IMR-90 (cell line): ENCODE measurements at regions not wholly inside any gene's neighbourhood (a gene's known extent, or its start where the extent isn't known, plus 50 kb on each side); places are given as distances from the start of the nearest gene placed in this dataset.

ENCODE experiments used
- POLR2A ChIP-seq: IDR thresholded peaks from 2 replicates; pipeline ENCODE4 v1.6.1; 2012; ENCODE audit warnings: mild to moderate bottlenecking, low read depth, low read length
- RFX5 ChIP-seq: IDR thresholded peaks from 2 replicates; pipeline ENCODE4 v1.8.0; 2012; ENCODE audit warnings: low read depth, mild to moderate bottlenecking, low read length, moderate library complexity

DNA sequence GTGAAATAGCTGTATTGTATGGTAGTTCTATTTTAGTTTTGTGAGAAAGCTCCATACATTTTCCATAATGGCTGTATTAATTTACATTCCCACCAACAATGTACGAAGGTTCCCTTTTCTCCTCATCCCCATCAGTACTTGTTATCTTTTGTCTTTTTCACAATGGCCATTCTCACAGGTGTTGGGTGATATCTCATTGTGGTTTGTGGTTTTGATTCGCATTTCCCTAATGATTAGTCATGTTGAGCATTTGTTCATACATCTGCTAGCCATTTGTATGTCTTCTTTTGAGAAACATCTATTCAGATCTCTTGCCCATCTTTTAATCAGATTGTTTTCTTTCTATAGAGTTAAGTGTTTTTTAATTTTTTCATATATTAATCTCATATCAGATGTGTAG is 931.9 kb downstream of the IGSF11 start:
- TF ChIP-seq RFX5 = no peak
- no peak for TF ChIP-seq POLR2A
